ENCODE measurements at regions not wholly inside any gene's neighbourhood (a gene's known extent, or its start where the extent isn't known, plus 50 kb on each side); places are given as distances from the start of the nearest gene placed in this dataset.

DNA sequence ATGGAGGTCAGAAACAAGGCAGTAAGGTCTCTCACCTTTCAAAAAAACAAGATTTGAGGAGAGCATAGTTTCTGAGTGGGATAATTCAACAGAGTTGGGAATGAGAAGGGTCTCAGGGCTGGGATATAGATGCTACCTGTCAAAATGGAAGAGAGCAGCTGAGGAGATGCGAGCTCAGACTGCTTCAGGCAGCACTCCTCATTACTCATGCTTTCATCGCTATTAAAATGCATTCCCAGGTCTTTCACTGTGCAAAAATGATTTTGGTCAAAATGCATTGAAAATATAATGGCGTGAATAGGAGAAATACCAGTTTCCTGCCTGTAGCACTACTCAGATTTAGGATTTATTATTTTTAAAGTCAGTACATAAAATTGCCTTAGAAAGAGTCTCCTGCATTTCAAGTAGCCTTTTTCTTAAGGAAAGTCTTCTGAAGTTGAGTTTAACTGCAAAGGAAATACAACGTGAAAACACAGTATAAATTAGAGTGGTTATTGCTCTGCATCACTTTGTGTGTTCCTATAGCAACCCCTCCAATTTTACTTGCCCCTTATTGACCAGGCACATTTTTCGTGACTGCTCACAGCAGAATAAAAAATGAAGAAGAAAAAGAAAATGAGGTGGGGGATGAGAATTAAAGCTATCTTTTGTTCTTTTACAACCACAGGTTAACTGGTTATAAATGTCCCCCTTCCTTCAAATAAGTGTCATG is 724.8 kb upstream of the SEMA6A start:
- TF ChIP-seq, protein P1, sequence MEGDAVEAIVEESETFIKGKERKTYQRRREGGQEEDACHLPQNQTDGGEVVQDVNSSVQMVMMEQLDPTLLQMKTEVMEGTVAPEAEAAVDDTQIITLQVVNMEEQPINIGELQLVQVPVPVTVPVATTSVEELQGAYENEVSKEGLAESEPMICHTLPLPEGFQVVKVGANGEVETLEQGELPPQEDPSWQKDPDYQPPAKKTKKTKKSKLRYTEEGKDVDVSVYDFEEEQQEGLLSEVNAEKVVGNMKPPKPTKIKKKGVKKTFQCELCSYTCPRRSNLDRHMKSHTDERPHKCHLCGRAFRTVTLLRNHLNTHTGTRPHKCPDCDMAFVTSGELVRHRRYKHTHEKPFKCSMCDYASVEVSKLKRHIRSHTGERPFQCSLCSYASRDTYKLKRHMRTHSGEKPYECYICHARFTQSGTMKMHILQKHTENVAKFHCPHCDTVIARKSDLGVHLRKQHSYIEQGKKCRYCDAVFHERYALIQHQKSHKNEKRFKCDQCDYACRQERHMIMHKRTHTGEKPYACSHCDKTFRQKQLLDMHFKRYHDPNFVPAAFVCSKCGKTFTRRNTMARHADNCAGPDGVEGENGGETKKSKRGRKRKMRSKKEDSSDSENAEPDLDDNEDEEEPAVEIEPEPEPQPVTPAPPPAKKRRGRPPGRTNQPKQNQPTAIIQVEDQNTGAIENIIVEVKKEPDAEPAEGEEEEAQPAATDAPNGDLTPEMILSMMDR (IDR thresholded peaks at IDR 0.05) = no peak

DNA sequence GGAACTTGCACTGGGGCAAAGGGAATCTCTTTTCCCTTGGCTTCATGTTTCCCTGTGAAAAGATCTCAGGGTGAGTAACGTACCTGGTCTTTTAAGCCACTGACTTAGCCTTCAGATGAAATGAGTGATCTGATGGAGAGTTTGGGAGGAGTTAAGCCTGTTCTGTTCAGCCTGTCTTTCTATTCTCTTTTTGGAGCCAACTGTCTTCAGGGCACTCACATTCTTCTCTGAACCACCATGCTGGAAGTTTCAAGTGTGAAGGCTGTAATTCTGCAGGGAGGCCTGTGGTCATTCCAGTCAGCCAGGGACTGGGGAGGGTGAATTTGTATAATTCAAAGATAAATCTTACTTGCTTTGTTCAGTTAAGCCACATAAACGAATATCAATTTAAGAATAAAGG is 722.2 kb upstream of the SEMA6A start:
- TF ChIP-seq, protein P1 (IDR thresholded peaks at IDR 0.05) = no peak
- ChIA-PET POLR2A (no interaction called here), CTCF (no interaction called here)
- Mint-ChIP-seq H3K9me3 (no peaks in the 10 kb centered on the region), H3K27ac (no peak overlapping the region), H3K36me3 (ENCODE audit: low read depth) (no peaks in the 10 kb centered on the region), H3K4me3 (no peak overlapping the region), H3K4me1 (ENCODE audit: low read depth) (no peaks in the 10 kb centered on the region), H3K27me3 (no peaks in the 10 kb centered on the region)
- intact Hi-C loops (cut with micrococcal nuclease) = no loop called here
- DNase-seq (no peak), ATAC-seq (no peak)

More for the DNA sequence above, 724.8 kb upstream of the SEMA6A start:
- no peaks in the 10 kb centered on the region for H3K27me3 Mint-ChIP-seq
- H3K4me3 Mint-ChIP-seq = no peak overlapping the region
- POLR2A ChIA-PET = no interaction called here
- H3K27ac Mint-ChIP-seq = no peak overlapping the region
- CTCF ChIA-PET = no interaction called here
- no peaks in the 10 kb centered on the region for H3K36me3 Mint-ChIP-seq (ENCODE audit: low read depth)
- no peaks in the 10 kb centered on the region for H3K9me3 Mint-ChIP-seq
- no peak for ATAC-seq
- no peak for DNase-seq
- intact Hi-C loops (cut with micrococcal nuclease) = no loop called here
- no peaks in the 10 kb centered on the region for H3K4me1 Mint-ChIP-seq (ENCODE audit: low read depth)

DNA sequence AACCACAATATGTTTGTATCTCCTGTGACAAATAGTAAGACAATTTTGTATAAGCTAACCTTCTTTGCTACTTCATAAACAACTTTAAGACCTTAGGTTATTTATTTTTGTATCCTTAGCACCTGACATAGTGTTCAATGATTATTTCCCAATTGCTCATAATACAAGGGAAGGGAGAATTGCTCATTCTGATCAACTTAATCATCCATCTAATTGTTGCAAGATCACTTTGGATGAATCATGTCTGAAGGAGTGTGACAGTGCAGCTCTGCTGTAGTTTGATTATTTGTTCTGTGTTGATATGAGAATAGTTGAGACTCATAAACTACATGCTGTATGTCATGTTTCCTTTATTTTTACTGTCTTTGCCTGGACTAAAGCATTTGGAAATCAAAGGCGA is 721.3 kb upstream of the SEMA6A start:
- Mint-ChIP-seq H3K9me3 (no peaks in the 10 kb centered on the region), H3K4me1 (ENCODE audit: low read depth) (no peaks in the 10 kb centered on the region), H3K27ac (no peak overlapping the region), H3K4me3 (no peak overlapping the region), H3K36me3 (ENCODE audit: low read depth) (no peaks in the 10 kb centered on the region), H3K27me3 (no peaks in the 10 kb centered on the region)
- intact Hi-C loops (cut with micrococcal nuclease) = no loop called here
- TF ChIP-seq, protein P1 (IDR thresholded peaks at IDR 0.05) = no peak
- ATAC-seq (no peak), DNase-seq (no peak)
- ChIA-PET CTCF (no interaction called here), POLR2A (no interaction called here)

DNA sequence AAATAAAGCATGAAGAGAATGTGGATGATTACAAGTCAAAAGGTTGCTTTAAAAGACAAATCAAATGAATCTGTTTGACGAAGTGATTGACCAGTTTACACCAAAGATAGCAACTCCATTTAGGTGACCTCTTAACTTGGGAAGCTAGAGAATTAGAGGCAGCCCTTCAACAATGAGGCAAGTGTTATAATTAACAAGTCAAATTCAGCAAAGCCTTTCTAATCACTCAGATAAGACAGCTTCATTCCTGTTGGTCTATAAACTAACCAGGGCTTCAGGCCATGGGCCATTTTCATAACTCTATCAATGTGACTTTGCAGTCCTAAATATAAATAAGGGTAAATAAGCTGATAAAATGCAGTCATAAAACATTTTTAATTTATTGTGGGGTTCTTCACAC is 712.2 kb upstream of the SEMA6A start:
- CTCF ChIA-PET = no interaction called here
- no peak overlapping the region for H3K27ac Mint-ChIP-seq
- H3K4me1 Mint-ChIP-seq (ENCODE audit: low read depth) = no peaks in the 10 kb centered on the region
- ATAC-seq (no peak), DNase-seq (no peak)
- POLR2A ChIA-PET = no interaction called here
- no peaks in the 10 kb centered on the region for H3K36me3 Mint-ChIP-seq (ENCODE audit: low read depth)
- no peaks in the 10 kb centered on the region for H3K27me3 Mint-ChIP-seq
- intact Hi-C loops (cut with micrococcal nuclease) = no loop called here
- TF ChIP-seq, protein P1 (IDR thresholded peaks at IDR 0.05) = no peak
- peaks cover 4% of the 10 kb centered on the region for H3K9me3 Mint-ChIP-seq
- no peak overlapping the region for H3K4me3 Mint-ChIP-seq

DNA sequence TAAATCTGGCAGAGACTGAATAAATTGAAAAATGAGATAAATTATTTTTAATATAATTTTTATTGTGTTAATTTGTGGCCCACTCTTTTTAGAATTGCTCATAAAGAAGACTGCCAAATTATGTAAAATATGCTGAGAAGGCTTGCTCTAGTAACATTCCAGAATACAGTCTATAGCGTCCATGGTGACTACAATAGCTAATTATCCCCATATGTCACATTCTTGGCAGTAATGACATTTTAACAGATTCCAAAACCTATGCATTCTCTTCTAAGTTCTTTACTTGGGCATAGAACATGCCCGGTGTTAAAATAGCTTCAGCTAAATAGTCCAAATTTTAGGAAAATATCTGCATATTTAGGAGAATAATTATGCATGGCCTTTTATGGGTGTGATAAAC is 697.0 kb upstream of the SEMA6A start:
- H3K27ac Mint-ChIP-seq = no peak overlapping the region
- ATAC-seq (no peak), DNase-seq (no peak)
- ChIA-PET POLR2A (no interaction called here), CTCF (no interaction called here)
- no peaks in the 10 kb centered on the region for H3K9me3 Mint-ChIP-seq
- TF ChIP-seq, protein P1 (IDR thresholded peaks at IDR 0.05) = no peak
- intact Hi-C loops (cut with micrococcal nuclease) = no loop called here
- H3K27me3 Mint-ChIP-seq = no peaks in the 10 kb centered on the region
- H3K4me3 Mint-ChIP-seq = no peak overlapping the region
- no peaks in the 10 kb centered on the region for H3K4me1 Mint-ChIP-seq (ENCODE audit: low read depth)
- no peaks in the 10 kb centered on the region for H3K36me3 Mint-ChIP-seq (ENCODE audit: low read depth)
